Renal pelvis (tissue), 1 donor: ENCODE measurements at regions not wholly inside any gene's neighbourhood (a gene's known extent, or its start where the extent isn't known, plus 50 kb on each side); places are given as distances from the start of the nearest gene placed in this dataset.
"Not testable (repeated sequence)": the region's sequence is repeated elsewhere in the genome, so short reads cannot be mapped to it uniquely, and the experiment has no call there.

Source experiments
- DNase-seq: peaks from one replicate; pipeline ENCODE4 v3.0.0-alpha.2; 2013

DNA sequence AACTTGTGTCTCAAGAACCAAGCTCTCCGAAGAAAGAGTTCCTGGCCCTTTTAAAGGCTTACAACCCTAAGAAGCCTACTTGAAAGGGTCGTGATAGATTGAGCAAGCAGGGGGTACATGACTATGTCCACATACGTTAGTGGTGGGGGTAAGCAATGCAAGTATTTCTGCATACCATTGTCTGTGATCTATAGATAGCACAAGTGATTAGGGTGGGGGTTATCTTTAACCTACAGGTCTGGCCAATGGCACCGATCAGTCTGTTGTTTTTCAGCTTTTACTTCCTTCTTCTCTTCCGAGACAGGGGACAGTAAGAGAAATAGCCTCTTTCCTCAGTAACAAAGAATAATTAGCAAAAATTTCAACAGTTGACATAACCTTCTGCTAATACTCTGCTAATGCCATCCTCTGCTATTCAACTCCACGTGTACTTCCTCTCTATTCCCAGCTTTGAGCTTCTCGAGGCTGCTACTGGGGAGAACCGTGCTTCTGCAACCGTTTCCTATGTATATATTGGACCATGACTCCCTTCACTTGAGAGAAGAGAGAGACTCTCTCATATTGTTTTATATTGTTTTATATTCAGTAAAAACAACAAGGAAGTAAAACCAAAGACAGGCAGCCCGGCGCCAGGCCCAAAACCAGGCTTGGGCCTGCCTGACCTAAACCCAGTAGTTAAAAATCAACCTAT, 727.7 kb upstream of the NCAM2 start:
- DNase-seq, result no peak

DNA sequence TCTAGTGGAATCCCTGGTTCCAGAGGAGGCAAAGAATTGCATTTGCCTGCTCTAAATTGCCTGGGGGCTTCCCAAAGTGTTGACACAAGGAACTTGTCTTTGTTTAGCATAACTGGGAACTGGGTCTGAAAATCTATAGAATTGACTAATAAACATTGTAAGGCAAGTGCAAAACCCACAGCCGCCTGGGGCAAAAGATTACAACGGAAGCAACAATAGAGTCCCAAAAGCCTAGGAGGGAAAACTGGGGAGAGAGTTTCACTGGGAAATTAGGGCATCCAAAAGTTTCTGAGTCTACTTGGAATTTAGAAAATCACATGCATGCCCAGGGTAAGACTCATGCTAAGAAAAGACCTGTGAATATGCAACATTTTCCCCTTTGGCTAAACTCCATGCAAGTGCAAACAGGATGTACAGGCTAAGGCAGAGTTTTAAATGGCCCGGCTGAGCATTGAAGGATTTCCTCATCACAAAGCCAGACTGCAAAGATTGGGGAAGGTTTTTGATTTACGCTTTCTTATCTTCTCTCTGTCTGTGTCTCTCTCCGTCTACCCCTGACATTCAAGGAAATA, 725.3 kb upstream of the NCAM2 start:
- DNase-seq, result no peak

- DNase-seq, result no peak
Observed at GRCh38 chr21:20276377-20276776, 721.8 kb upstream of the NCAM2 start.

DNA sequence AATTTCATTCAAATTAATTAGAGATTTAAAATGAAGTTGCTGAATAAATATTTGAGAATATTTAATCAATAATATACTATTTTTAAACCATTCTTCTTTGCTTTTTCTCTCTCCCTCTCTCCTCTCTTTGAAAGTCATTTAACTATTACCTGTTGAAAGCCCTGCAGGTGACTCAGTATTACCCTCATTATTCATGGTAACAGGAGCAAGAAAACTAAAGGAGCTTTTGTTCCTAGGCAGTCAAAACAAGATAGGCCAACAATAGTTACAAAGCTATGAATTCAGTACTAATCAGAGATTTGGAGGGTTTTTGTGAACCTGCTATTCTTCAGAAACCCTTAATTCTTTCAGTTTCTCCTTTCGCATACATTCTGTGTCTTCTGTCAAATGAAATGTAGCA, 721.3 kb upstream of the NCAM2 start:
- no peak for DNase-seq

DNA sequence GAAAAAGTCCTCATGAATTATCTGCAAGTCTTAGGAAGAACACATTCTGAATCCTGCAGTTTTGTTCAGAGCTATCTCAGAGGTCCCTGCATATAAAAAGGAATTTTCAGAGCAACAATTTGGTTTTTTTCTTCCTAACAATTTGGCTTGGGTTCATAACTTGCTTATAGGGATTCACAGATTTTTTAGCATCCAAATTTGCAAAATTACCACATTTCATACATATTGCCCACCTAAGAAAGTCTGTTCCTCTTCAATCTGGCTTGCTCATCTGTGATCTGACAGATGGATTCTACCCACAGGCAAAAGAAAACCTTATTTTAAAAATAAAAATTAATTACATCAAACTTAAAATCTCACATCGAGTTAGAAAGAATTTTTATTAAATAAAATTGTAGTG, 714.4 kb upstream of the NCAM2 start:
- DNase-seq, result no peak

GRCh38 chr21:20292280-20292679, 705.9 kb upstream of the NCAM2 start:
- no peak for DNase-seq

- not testable (repeated sequence) for DNase-seq
Observed at GRCh38 chr21:20292854-20293253, 705.4 kb upstream of the NCAM2 start.

DNA sequence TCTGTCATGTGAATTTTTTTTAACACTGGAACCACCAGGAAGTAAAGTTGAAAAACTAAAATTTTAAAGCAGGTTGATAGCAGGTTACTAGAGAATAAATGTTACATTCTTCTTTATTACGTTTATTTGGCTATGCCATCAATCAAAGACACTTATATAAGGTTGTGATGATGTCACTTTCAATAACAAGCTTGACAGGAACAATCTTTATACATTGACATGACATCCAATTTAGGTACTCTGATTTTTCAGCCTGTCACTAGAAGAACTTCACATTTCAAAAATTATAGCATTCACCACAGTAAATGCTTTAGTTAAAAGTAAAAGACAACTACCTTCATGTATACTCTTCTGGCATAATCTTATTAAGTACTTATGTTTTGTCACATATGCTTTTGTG, 696.8 kb upstream of the NCAM2 start:
- DNase-seq, result no peak

- no peak for DNase-seq
Observed at GRCh38 chr21:20302084-20302483, 696.1 kb upstream of the NCAM2 start.

DNA sequence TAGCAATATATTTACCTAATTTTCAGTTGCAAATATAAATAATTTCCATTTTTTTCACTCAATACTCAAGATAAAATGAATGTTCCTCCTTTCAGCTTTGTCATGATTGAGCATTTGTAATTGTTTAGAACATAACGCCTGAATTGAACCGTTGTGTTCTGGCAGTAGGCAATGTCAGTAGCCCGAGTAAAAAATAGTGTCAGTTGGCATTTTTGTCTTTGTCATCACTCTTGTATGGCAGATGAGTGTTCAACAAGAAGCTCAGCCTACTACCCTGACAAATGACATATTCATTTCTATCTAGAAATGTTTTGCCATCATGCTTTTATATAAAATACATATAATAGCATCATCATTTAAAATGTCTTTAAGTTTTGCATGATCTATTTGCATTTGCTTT, 691.4 kb upstream of the NCAM2 start:
- DNase-seq, result no peak

GRCh38 chr21:20308586-20309315, 689.5 kb upstream of the NCAM2 start:
- no peak for DNase-seq

GRCh38 chr21:20311234-20311787, 686.9 kb upstream of the NCAM2 start:
- DNase-seq, result no peak

- no peak for DNase-seq
Observed at GRCh38 chr21:20313013-20313412, 685.2 kb upstream of the NCAM2 start.

DNA sequence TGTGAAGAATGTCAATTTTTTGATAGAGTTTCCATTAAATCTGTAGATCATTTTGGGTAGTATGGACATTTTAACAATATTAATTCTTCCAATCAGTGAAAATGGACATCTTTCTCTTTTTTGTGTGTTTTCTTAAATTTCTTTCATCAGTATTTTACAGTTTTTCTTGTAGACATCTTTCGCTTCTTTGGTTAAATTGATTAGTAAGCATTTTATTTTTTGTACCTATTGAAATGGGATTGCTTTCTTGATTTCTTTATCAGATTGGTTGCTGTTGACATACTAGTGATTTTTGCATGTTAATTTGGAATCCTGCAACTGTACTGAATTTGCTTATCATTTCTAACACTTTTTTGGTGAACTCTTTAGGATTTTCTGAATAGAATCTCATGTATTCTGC, 683.2 kb upstream of the NCAM2 start:
- no peak for DNase-seq

DNA sequence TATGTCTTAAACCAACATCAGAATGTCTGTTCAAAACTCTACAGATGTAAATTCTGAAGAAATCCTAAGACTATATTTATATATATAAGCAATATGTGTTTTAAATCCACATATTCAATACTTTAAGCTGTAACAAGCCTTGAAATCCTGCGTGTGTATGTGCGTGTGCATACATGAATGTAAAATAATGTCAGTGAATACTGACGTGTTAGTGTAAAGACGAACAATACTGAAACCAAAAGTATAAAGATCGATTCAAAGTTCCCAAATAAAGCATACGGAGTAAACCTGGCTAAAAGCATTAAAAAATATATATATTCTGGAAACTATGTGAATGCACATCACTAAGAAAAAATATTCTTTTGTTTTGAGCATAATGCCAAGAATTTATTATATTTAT, 668.6 kb upstream of the NCAM2 start:
- no peak for DNase-seq

DNA sequence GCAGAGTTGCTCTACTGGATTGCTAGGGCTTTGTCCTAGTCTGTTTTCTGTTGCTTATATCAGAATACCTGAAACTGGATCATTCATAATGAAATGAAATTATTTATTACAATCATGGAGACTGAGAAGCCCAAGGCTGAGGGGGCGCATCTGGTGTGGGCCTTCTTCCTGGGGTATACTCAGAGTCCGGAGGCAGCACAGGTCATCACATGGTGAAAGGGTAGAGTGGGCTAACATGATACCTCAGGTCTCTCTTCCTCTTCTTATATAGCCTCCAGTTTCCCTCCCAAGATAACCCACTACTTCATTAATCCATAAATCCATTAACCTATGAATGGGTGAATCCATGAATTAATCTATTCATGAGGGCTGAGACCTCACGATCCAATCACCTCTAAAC, 667.6 kb upstream of the NCAM2 start:
- no peak for DNase-seq

DNA sequence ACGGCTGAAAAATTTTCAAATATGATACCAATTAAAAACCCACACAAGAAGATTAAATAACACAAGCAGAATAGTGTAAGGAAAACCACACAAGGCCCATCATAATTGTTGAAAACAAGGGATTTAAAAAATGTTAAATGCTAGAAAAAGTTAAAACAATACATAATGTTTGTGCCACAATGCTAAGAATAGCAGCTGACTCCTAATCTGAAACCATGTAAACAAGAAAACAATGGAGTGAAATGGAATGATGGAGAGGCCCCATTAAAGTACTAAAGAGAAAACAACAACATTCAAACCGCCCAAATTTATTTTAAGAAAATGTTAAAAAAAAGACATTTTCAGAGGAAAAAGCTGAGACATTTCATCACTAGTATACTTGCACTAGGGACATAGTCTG, 663.6 kb upstream of the NCAM2 start:
- DNase-seq, result no peak

GRCh38 chr21:20341431-20341830, 656.8 kb upstream of the NCAM2 start:
- no peak for DNase-seq

DNA sequence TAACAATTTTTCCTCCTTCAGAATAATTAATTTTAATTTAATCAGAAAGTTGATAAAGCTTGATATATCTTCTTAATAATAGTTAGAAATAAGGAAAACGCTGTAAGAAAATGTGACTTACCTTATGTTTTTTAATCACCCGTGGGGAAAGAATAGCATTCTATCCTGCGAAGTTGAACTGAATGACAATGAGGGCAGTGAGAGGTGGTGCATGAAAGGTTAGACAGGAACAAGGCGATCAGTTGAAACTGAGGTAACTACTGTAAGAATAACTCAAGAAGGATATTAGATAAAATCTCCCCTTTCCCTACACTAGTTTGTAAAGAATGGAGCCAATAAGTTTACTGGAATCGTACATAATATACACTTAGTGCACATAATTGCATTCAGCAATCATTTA, 655.0 kb upstream of the NCAM2 start:
- DNase-seq, result no peak

- DNase-seq, result no peak
Observed at GRCh38 chr21:20351138-20351537, 647.1 kb upstream of the NCAM2 start.

GRCh38 chr21:20353351-20353750, 644.9 kb upstream of the NCAM2 start:
- no peak for DNase-seq

GRCh38 chr21:20373031-20373430, 625.2 kb upstream of the NCAM2 start:
- no peak for DNase-seq

DNA sequence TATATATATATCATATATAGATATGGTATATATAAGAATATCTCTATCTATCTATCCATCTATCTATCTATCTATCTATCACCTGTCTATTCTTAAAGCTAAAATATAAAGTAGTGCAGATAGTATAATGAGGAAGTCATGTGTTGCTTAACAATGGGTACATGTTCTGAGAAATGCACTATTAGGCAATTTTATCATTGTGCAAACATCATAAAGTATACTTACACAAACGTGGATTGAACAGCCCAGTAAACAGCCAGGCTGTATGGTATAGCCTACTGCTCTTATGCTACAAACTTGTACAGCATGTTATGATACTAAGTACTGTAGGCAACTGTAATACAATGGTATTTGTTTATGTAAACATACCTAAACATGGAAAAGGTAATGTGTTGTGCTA, 621.0 kb upstream of the NCAM2 start:
- DNase-seq, result no peak
